Breast epithelium (tissue), 4 donors: ENCODE measurements at regions not wholly inside any gene's neighbourhood (a gene's known extent, or its start where the extent isn't known, plus 50 kb on each side); places are given as distances from the start of the nearest gene placed in this dataset.

Experiments used
- DNase-seq, 2 donors: peaks; one replicate each; pipeline ENCODE4 v3.0.0-alpha.2; 2019; ENCODE audit warnings: low spot score in 2 of 2
- H3K27ac ChIP-seq, 2 donors: fragments of 200-600 bp; sonication (generic) in 1 of 2; one replicate each; pipeline ENCODE4 v1.5.1; 2016 to 2019; ENCODE audit warnings: mild to moderate bottlenecking in 1 of 2
- H3K27me3 ChIP-seq, 2 donors: fragments of 200-600 bp; sonication (generic) in 1 of 2; one replicate each; pipeline versions ENCODE4 v1.5.1 to v1.6.0; 2017 to 2019; ENCODE audit warnings: control low read depth in 1 of 2, mild to moderate bottlenecking in 1 of 2
- H3K36me3 ChIP-seq: fragments of 200-600 bp; one replicate; pipeline ENCODE4 v1.5.1; 2019
- H3K4me1 ChIP-seq, 2 donors: fragments of 200-600 bp; sonication (generic); one replicate each; pipeline ENCODE4 v1.5.1; 2016 to 2019; ENCODE audit warnings: control low read depth in 1 of 2
- H3K4me3 ChIP-seq, 3 donors: fragments of 200-600 bp; sonication (generic); 1 replicate in 2 of 3; 2 replicates in 1 of 3; pipeline ENCODE4 v1.5.1; 2016 to 2019; ENCODE audit warnings: mild to moderate bottlenecking in 3 of 3, moderate library complexity in 2 of 3
- H3K9me3 ChIP-seq, 2 donors: fragments of 200-600 bp; sonication (generic) in 1 of 2; one replicate each; pipeline ENCODE4 v1.5.1; 2016 to 2019; ENCODE audit warnings: control low read depth in 1 of 2
- POLR2A ChIP-seq: fragments of 450-650 bp; IDR thresholded peaks from one replicate; pipeline ENCODE4 v1.6.1; 2016; ENCODE audit warnings: antibody characterized with exemption, mild to moderate bottlenecking, moderate library complexity
- POLR2AphosphoS5 ChIP-seq, 3 donors: sonication (generic); formaldehyde crosslinking; IDR thresholded peaks; one replicate each; pipeline ENCODE4 v1.6.1; 2017; ENCODE audit warnings: antibody characterized with exemption in 3 of 3
- intact Hi-C: fragments of 100-400 bp; cut with DNase I; formaldehyde crosslinking; loops from one replicate; pipeline ENCODE4 v1.15.1; 2023; ENCODE audit warnings: low total_unique reads
- TF ChIP-seq, protein P1 (sequence below), 3 donors: fragments of 450-650 bp; IDR thresholded peaks; one replicate each; pipeline ENCODE4 v1.5.1; 2016 to 2017; ENCODE audit warnings: antibody characterized with exemption in 3 of 3, mild to moderate bottlenecking in 3 of 3, moderate library complexity in 3 of 3

DNA sequence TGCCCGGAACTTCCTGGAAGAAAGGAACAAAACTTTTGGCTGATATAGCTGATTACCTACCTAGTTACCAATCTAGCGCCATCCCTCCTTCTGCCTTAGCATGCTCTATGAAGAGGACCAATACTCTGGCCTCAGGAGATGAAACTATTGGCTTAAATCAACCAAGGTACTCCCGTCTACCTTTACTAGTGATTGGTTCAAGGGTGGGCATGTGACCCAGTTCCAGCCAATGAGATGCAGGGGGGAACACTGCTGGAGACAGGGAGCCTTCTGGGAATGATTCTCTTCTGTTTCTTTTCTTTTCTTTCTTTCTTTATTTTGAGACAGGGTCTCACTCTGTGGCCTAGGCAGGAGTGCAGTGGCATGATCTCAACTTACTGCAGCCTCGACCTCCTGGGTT is 72.6 kb upstream of the CCDC167 start:
- intact Hi-C loops: no loop called here
- H3K4me3 ChIP-seq: no peak overlapping the region
- H3K27me3 ChIP-seq: no peaks in the 10 kb centered on the region
- no peak for DNase-seq
- H3K36me3 ChIP-seq: no peaks in the 10 kb centered on the region
- H3K27ac ChIP-seq: no peak overlapping the region
- H3K4me1 ChIP-seq: no peaks in the 10 kb centered on the region
- TF ChIP-seq, protein P1, sequence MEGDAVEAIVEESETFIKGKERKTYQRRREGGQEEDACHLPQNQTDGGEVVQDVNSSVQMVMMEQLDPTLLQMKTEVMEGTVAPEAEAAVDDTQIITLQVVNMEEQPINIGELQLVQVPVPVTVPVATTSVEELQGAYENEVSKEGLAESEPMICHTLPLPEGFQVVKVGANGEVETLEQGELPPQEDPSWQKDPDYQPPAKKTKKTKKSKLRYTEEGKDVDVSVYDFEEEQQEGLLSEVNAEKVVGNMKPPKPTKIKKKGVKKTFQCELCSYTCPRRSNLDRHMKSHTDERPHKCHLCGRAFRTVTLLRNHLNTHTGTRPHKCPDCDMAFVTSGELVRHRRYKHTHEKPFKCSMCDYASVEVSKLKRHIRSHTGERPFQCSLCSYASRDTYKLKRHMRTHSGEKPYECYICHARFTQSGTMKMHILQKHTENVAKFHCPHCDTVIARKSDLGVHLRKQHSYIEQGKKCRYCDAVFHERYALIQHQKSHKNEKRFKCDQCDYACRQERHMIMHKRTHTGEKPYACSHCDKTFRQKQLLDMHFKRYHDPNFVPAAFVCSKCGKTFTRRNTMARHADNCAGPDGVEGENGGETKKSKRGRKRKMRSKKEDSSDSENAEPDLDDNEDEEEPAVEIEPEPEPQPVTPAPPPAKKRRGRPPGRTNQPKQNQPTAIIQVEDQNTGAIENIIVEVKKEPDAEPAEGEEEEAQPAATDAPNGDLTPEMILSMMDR (IDR thresholded peaks at IDR 0.05): no peak
- TF ChIP-seq POLR2A: no peak
- no peak for TF ChIP-seq POLR2AphosphoS5 (IDR thresholded peaks at IDR 0.05)
- no peaks in the 10 kb centered on the region for H3K9me3 ChIP-seq

DNA sequence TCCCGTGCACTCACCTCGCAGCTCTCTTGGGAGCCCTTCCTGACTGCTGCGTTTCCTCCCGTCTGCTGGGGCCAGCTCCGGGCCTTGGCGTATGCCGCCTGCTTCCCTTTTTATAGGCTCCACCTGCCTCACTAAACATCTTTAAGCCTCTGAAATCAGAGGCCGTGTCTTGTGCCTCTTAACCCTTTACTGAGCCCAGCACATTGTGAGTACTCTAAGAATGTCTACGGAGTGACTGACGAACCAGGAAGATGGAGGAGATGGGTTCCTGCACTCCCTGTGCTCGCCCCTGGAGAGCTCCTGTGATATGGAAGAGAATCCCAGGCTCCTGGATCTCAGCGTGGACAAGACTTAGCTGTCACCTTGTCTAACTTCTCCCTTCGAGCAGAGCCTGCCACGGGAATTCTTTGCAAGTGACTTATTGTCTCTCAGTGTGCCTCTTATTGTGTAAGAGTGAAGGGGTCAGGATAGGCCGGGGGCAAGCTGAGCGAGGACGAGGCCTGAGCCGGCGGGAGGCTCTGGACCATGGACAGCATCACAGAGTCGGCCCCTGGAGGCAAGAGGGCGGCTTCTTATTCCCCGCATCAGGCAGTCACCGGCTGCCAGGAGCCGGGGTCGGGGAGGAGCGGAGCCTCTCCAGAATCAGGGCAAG is 70.9 kb upstream of the CCDC167 start:
- H3K4me3 ChIP-seq: no peak overlapping the region
- H3K4me1 ChIP-seq: no peaks in the 10 kb centered on the region
- H3K9me3 ChIP-seq: no peaks in the 10 kb centered on the region
- H3K36me3 ChIP-seq: no peaks in the 10 kb centered on the region
- H3K27me3 ChIP-seq: peaks cover 0 to 12% of the 10 kb centered on the region in 2 donors
- no peak overlapping the region for H3K27ac ChIP-seq
- DNase-seq: no peak
- intact Hi-C loops: no loop called here
- TF ChIP-seq POLR2A (no peak), POLR2AphosphoS5 (IDR thresholded peaks at IDR 0.05) (no peak)
- TF ChIP-seq, protein P1 (IDR thresholded peaks at IDR 0.05): no peak

DNA sequence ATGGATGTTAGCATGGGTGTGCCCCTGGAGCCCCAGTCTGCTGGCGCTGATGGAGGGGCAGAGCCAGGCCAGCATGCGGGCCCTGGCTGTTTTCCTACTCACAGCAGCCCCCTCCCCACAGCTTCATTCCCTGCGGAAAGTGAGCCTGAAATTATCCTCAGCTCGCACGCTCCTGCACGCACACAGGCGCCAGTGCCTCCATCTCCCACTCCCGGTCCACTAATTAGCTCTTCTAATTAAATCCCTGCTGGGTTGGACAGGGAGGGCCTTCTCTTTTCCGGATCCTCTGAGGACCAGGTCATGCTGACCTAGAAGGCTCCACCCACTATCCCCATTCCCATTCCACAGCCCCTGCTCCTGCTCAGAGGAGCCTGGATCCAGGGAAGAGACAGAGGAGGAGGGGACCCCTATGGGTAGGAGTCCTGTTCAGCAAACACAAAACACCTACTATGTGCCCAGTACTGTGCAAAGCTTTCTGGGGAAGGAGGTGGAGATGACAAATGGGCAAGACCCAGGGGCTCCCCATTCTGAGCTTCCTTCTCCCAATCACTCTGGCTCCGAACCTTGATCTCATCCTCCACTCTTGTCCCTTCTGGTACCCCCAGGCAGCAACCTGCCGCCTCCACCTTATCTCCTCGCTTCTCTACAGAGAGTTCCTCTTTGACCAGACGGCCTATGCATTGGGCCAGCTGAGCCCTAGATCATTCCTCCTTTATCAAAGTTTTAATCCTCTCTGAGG is 70.2 kb upstream of the CCDC167 start:
- no peaks in the 10 kb centered on the region for H3K9me3 ChIP-seq
- no peak overlapping the region for H3K4me3 ChIP-seq
- H3K4me1 ChIP-seq: no peaks in the 10 kb centered on the region
- no peaks in the 10 kb centered on the region for H3K36me3 ChIP-seq
- DNase-seq: no peak
- TF ChIP-seq POLR2AphosphoS5 (IDR thresholded peaks at IDR 0.05) (no peak), POLR2A (no peak)
- TF ChIP-seq, protein P1 (IDR thresholded peaks at IDR 0.05): no peak
- peaks cover 0 to 16% of the 10 kb centered on the region in 2 donors for H3K27me3 ChIP-seq
- intact Hi-C loops: no loop called here
- no peak overlapping the region for H3K27ac ChIP-seq

DNA sequence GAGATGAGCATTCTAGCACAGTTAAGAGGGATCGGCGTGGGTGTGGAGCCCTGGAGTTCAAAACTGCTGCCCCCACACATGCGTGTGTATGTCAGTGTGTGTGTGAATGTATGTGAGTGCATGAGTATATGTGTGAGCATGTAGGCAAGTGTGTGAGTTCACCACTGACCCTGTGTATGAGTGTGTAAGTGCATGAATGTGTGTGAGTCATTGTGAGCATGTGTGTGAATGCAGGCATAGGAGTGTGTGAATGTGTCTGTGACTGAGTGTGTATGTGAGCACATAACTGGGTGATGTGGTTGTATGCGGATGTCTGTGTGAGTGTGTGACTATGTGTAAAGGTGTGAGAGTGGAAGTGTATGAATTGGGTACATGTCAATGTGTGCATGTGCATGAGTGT is 69.6 kb upstream of the CCDC167 start:
- DNase-seq: no peak
- intact Hi-C loops: no loop called here
- Histone ChIP-seq H3K36me3 (no peaks in the 10 kb centered on the region), H3K9me3 (no peaks in the 10 kb centered on the region), H3K4me1 (no peaks in the 10 kb centered on the region), H3K27ac (no peak overlapping the region), H3K4me3 (no peak overlapping the region), H3K27me3 (peaks cover 0 to 22% of the 10 kb centered on the region in 2 donors)
- no peak for TF ChIP-seq POLR2AphosphoS5 (IDR thresholded peaks at IDR 0.05)
- no peak for TF ChIP-seq POLR2A
- TF ChIP-seq, protein P1 (IDR thresholded peaks at IDR 0.05): no peak

DNA sequence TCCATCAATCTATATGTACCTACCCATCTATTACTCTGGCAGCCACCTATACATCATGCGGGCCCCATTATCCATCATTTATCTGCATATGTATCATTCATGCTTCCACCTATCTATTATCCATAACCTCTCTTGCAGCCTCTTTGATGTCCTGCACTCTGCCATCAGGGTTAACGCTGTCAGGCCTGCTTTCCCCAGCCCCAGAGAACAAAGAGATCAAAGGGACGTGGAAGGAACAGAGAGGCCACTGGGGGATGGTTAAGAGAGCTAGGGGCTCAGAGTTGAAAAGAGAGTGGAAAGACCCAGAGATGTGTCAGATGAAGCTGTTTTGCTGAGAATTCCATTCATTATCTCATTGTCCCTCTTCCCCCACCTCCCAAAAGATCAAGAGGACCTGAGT is 67.3 kb upstream of the CCDC167 start:
- intact Hi-C loops: no loop called here
- no peaks in the 10 kb centered on the region for H3K9me3 ChIP-seq
- H3K27ac ChIP-seq: no peak overlapping the region
- H3K27me3 ChIP-seq: peaks cover 0 to 30% of the 10 kb centered on the region in 2 donors
- no peak for TF ChIP-seq POLR2A
- TF ChIP-seq POLR2AphosphoS5 (IDR thresholded peaks at IDR 0.05): no peak
- TF ChIP-seq, protein P1 (IDR thresholded peaks at IDR 0.05): no peak
- H3K36me3 ChIP-seq: no peaks in the 10 kb centered on the region
- no peak for DNase-seq
- no peak overlapping the region for H3K4me3 ChIP-seq
- no peaks in the 10 kb centered on the region for H3K4me1 ChIP-seq
